Neural crest cell (in vitro differentiated cells): ENCODE measurements at regions not wholly inside any gene's neighbourhood (a gene's known extent, or its start where the extent isn't known, plus 50 kb on each side); places are given as distances from the start of the nearest gene placed in this dataset.

ENCODE experiments used
- DNase-seq: peaks from one replicate; pipeline ENCODE4 v3.0.0; 2021; ENCODE audit warnings: low read depth, mixed read lengths, low spot score
- H3K27ac Mint-ChIP-seq: one replicate; pipeline ENCODE4 v1.8.0; 2021; ENCODE audit warnings: mild to moderate bottlenecking, mixed read lengths; ENCODE audit not compliant: unreplicated experiment
- H3K27me3 Mint-ChIP-seq: 2 replicates; pipeline ENCODE4 v1.8.0; 2021; ENCODE audit warnings: low read depth, mild to moderate bottlenecking, mixed read lengths
- H3K36me3 Mint-ChIP-seq: 2 replicates; pipeline ENCODE4 v1.8.0; 2021; ENCODE audit warnings: low read depth, mild to moderate bottlenecking, mixed read lengths
- H3K4me1 Mint-ChIP-seq: 2 replicates; pipeline ENCODE4 v1.8.0; 2021; ENCODE audit warnings: mixed read lengths
- H3K4me3 Mint-ChIP-seq: one replicate; pipeline ENCODE4 v1.8.0; 2021; ENCODE audit warnings: mild to moderate bottlenecking, mixed read lengths
- H3K9me3 Mint-ChIP-seq: 2 replicates; pipeline ENCODE4 v1.8.0; 2021; ENCODE audit warnings: mixed read lengths
- TF ChIP-seq, protein P1 (sequence below): fragments of 200-600 bp; sonication (generic); conservative IDR thresholded peaks from 2 replicates; pipeline ENCODE4 v1.5.0; 2021; ENCODE audit warnings: antibody characterized with exemption, mild to moderate bottlenecking

DNA sequence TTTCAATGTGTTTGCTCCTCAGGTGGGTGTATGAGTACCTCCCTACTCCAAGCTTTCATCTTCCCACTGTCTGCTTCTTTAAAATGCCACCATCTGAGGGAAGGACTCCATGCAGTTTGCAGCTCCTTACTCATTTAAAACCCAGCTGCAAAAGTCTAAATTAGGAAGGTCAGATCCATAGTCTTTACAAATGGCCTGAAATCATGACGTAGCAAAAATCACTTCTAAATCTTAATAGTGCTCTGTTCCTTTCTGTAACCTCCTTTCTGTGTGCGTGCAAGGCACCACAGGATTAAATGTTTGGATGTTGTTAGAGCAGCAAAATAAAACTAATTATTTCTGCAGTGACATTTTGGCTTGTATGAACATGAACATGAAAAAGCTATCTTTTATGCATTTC is 366.9 kb upstream of the IGFBP3 start:
- H3K9me3 Mint-ChIP-seq: no peaks in the 10 kb centered on the region
- H3K27ac Mint-ChIP-seq: no peak overlapping the region
- peaks cover 66% of the 10 kb centered on the region for H3K4me1 Mint-ChIP-seq

DNA sequence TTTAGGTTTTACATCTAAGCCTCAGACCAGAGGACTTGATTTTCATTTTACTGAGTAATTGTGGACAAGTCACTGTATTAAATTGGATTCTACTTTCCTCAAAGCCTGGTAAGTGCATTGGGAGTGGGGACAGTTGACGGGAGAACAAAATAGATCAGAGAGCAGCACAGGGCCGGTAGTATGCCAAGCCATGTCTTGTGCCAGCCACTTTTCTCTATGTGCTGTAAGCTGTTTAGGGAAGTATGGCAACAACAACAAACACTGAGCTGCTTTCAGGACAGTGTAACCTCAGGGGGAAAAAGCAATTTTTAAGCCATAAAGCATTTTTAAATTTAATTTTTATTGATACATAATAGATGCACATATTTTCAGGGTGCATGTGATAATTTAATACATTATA is 365.9 kb upstream of the IGFBP3 start:
- no peaks in the 10 kb centered on the region for H3K9me3 Mint-ChIP-seq
- no peaks in the 10 kb centered on the region for H3K36me3 Mint-ChIP-seq
- peaks cover 67% of the 10 kb centered on the region for H3K4me1 Mint-ChIP-seq
- no peak for DNase-seq
- H3K27ac Mint-ChIP-seq: peak overlapping the region; percentile 58
- no peaks in the 10 kb centered on the region for H3K27me3 Mint-ChIP-seq
- no peak overlapping the region for H3K4me3 Mint-ChIP-seq
- TF ChIP-seq, protein P1, sequence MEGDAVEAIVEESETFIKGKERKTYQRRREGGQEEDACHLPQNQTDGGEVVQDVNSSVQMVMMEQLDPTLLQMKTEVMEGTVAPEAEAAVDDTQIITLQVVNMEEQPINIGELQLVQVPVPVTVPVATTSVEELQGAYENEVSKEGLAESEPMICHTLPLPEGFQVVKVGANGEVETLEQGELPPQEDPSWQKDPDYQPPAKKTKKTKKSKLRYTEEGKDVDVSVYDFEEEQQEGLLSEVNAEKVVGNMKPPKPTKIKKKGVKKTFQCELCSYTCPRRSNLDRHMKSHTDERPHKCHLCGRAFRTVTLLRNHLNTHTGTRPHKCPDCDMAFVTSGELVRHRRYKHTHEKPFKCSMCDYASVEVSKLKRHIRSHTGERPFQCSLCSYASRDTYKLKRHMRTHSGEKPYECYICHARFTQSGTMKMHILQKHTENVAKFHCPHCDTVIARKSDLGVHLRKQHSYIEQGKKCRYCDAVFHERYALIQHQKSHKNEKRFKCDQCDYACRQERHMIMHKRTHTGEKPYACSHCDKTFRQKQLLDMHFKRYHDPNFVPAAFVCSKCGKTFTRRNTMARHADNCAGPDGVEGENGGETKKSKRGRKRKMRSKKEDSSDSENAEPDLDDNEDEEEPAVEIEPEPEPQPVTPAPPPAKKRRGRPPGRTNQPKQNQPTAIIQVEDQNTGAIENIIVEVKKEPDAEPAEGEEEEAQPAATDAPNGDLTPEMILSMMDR: no peak

More for the DNA sequence above, 366.9 kb upstream of the IGFBP3 start:
- Mint-ChIP-seq H3K36me3 (no peaks in the 10 kb centered on the region), H3K27me3 (no peaks in the 10 kb centered on the region), H3K4me3 (no peak overlapping the region)
- TF ChIP-seq, protein P1: no peak
- no peak for DNase-seq

DNA sequence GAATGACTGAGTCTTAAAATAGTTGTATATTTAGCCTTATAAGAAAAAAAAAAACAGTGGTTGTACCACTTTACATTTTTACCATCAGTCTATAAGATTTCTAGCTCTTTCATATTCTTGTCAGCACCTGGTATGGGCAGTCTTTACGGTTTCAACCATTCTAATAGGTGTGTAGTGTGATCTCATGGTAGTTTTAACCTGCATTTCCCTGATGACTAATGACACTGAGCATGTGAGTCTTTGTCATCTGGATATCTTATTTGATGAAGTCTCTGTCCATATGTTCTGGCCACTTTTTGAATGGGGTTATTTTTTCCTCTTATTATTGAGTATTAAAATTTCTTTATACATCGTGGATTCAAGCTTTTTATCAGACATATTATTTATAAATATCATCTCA is 365.3 kb upstream of the IGFBP3 start:
- Mint-ChIP-seq H3K4me3 (no peak overlapping the region), H3K4me1 (peaks cover 67% of the 10 kb centered on the region), H3K36me3 (no peaks in the 10 kb centered on the region), H3K9me3 (no peaks in the 10 kb centered on the region), H3K27me3 (no peaks in the 10 kb centered on the region), H3K27ac (no peak overlapping the region)
- TF ChIP-seq, protein P1: no peak
- DNase-seq: no peak

DNA sequence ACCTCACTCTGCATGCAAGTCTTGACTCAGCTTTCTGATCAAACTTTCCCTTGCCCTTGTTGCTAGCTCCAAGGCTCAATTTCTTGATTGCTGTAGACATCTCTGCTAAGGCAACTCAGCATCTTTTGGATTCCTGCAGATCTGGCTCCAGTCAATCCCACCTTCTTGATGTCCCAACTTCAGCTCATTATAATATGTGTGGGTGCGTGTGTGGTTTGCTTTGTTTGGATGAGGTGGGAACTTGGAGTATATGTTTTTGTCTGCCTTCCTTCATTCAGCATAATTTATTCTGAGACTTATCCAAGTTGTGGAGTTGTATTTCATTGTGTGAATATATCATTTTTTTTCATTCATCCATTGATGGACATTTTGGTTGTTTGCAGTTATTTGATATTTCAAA is 364.8 kb upstream of the IGFBP3 start:
- H3K4me1 Mint-ChIP-seq: peaks cover 67% of the 10 kb centered on the region
- H3K27ac Mint-ChIP-seq: no peak overlapping the region
- TF ChIP-seq, protein P1: no peak
- H3K4me3 Mint-ChIP-seq: no peak overlapping the region
- no peaks in the 10 kb centered on the region for H3K36me3 Mint-ChIP-seq
- H3K9me3 Mint-ChIP-seq: no peaks in the 10 kb centered on the region
- H3K27me3 Mint-ChIP-seq: no peaks in the 10 kb centered on the region
- no peak for DNase-seq

DNA sequence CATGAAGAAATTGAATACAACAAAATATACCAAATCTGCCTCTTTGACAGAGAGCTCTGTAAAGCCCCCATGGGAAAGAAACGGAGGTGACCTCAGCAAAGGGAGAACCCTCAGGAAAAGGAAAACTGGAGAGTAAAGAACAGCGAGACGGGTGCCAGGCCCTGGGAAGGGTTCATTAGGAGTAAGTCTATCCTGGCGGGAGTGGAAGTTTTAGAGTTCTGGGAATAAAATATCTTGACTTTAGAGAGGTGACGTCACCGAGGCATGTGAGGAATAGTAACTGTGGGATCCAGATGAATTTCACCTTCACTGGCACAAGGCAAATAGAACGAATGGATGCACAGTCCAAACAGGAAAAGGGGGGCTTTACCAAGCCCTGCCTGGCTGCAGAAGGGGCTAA is 362.8 kb upstream of the IGFBP3 start:
- Mint-ChIP-seq H3K27ac (peak overlapping the region; percentile 92), H3K4me1 (peaks cover 67% of the 10 kb centered on the region), H3K27me3 (no peaks in the 10 kb centered on the region), H3K36me3 (no peaks in the 10 kb centered on the region), H3K9me3 (no peaks in the 10 kb centered on the region), H3K4me3 (peak overlapping the region; percentile 15)
- TF ChIP-seq, protein P1: no peak
- no peak for DNase-seq

DNA sequence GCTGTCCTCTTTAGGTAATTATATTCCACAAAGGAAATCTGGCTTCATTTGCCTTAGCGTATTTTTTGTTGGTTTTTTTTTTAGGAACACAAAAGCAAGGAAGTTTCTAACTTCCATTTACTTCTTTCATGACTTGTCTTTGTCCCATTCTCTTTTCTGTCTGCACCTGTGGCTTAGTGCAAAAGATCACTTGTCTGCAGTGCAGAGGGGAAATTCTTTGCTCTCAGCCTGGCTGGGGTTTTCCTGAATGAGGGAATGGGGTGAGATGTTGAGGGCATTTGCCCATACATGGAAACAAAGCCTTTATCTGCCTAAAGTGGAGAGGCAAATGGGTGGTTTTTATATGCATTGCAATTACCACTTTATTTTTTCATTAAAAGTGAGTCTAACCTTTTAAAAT is 361.1 kb upstream of the IGFBP3 start:
- TF ChIP-seq, protein P1: no peak
- peaks cover 7% of the 10 kb centered on the region for H3K9me3 Mint-ChIP-seq
- peak overlapping the region; percentile 5 for H3K4me3 Mint-ChIP-seq
- peaks cover 64% of the 10 kb centered on the region for H3K4me1 Mint-ChIP-seq
- H3K27ac Mint-ChIP-seq: peak overlapping the region; percentile 48
- peaks cover 2% of the 10 kb centered on the region for H3K36me3 Mint-ChIP-seq
- DNase-seq: no peak
- no peaks in the 10 kb centered on the region for H3K27me3 Mint-ChIP-seq
